Left lung (tissue), 4 donors: ENCODE measurements at regions not wholly inside any gene's neighbourhood (a gene's known extent, or its start where the extent isn't known, plus 50 kb on each side); places are given as distances from the start of the nearest gene placed in this dataset.

ENCODE experiments used
- ATAC-seq: fragments of 200-7000 bp; cut with Tn5 transposase; one replicate; pipeline ENCODE4 v1.9.1; 2020; ENCODE audit warnings: moderate library complexity
- DNase-seq, 4 donors: peaks; one replicate each; pipeline ENCODE4 v3.0.0-alpha.2; 2013 to 2020
- H3K27ac ChIP-seq, 2 donors: fragments of 200-600 bp; sonication (generic) in 1 of 2; one replicate each; pipeline versions ENCODE4 v1.5.0 to v1.8.0; 2020 to 2021
- H3K27me3 ChIP-seq, 2 donors: fragments of 200-600 bp; sonication (generic) in 1 of 2; one replicate each; pipeline versions ENCODE4 v1.5.0 to v1.8.0; 2020 to 2021
- H3K36me3 ChIP-seq, 2 donors: fragments of 200-600 bp; sonication (generic) in 1 of 2; one replicate each; pipeline versions ENCODE4 v1.5.0 to v1.8.0; 2020 to 2021
- H3K4me1 ChIP-seq, 2 donors: fragments of 200-600 bp; one replicate each; pipeline ENCODE4 v1.8.0; 2021
- H3K4me3 ChIP-seq, 2 donors: fragments of 200-600 bp; sonication (generic) in 1 of 2; one replicate each; pipeline versions ENCODE4 v1.5.0 to v1.8.0; 2020 to 2021; ENCODE audit warnings: mild to moderate bottlenecking in 1 of 2
- H3K9me3 ChIP-seq, 2 donors: fragments of 200-600 bp; sonication (generic) in 1 of 2; one replicate each; pipeline versions ENCODE4 v1.5.0 to v1.8.0; 2020 to 2021
- intact Hi-C, 2 donors: fragments of 100-400 bp; cut with DNase I; formaldehyde crosslinking; loops; one replicate each; pipeline versions ENCODE4 v1.11.2 to v1.14.2; 2022
- TF ChIP-seq, protein P1 (sequence below), 2 donors: fragments of 200-600 bp; sonication (generic) in 1 of 2; IDR thresholded peaks; one replicate each; pipeline versions ENCODE4 v1.5.0 to v1.8.0; 2021; ENCODE audit warnings: antibody characterized with exemption in 2 of 2
- donor health status: DM: no; HTN: yes; CAD: no.
- donor health status: DM: no; HTN: no; CAD: no.

DNA sequence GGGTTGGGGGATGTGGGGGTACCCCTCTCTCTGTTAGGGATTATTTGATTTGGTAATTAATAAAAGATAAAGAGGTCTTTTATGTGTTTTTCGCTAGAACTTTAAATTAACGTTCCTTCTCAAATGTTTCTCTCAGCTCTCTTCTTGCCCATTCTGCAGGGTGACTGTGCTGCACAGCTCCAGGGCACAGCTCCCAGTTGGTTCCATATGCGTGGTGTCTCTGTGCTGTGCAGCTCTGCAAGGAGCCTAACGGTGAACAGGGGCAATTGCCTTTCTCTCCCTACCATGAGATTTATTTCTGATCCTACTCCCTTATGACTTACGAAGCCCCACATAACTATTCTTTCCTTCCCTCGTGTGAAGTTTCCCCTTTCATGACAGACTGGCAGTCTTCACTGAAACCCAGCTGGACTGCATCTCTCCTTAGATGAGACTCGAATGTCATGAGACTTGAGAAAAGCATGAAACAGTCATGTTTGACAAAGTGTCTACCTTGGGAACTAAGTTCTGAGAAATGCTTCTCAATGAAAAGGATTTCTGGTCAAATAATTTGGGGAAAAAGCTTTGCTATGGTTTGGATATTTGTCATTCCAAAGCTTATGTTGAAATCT lies 50.2 kb upstream of the SPRY1 start:
- Histone ChIP-seq H3K4me1 (no peaks in the 10 kb centered on the region), H3K4me3 (no peak overlapping the region), H3K9me3 (no peaks in the 10 kb centered on the region), H3K27me3 (no peaks in the 10 kb centered on the region), H3K36me3 (no peaks in the 10 kb centered on the region), H3K27ac (no peak overlapping the region)
- intact Hi-C loops = no loop called here
- ATAC-seq (no peak), DNase-seq (no peak)
- TF ChIP-seq, protein P1, sequence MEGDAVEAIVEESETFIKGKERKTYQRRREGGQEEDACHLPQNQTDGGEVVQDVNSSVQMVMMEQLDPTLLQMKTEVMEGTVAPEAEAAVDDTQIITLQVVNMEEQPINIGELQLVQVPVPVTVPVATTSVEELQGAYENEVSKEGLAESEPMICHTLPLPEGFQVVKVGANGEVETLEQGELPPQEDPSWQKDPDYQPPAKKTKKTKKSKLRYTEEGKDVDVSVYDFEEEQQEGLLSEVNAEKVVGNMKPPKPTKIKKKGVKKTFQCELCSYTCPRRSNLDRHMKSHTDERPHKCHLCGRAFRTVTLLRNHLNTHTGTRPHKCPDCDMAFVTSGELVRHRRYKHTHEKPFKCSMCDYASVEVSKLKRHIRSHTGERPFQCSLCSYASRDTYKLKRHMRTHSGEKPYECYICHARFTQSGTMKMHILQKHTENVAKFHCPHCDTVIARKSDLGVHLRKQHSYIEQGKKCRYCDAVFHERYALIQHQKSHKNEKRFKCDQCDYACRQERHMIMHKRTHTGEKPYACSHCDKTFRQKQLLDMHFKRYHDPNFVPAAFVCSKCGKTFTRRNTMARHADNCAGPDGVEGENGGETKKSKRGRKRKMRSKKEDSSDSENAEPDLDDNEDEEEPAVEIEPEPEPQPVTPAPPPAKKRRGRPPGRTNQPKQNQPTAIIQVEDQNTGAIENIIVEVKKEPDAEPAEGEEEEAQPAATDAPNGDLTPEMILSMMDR (IDR thresholded peaks at IDR 0.05) = no peak
